ENCODE measurements at regions not wholly inside any gene's neighbourhood (a gene's known extent, or its start where the extent isn't known, plus 50 kb on each side); places are given as distances from the start of the nearest gene placed in this dataset.

GRCh38 chr3:115445559-115445958 lies 177.8 kb upstream of the GAP43 start:
- no peaks in the 10 kb centered on the region for H3K9me3 ChIP-seq
- H3K4me1 ChIP-seq = no peaks in the 10 kb centered on the region
- no peak overlapping the region for H3K27ac ChIP-seq
- no peak for TF ChIP-seq EP300 (IDR thresholded peaks at IDR 0.05)
- TF ChIP-seq POLR2A (IDR thresholded peaks at IDR 0.05) = no peak
- TF ChIP-seq POLR2AphosphoS5 (IDR thresholded peaks at IDR 0.05) = no peak
- TF ChIP-seq CTCF (IDR thresholded peaks at IDR 0.05) = no peak
- 88 to 97% methylated on average over 3 of the region's 3 CpGs for WGBS, 2 donors (ENCODE audit: low coverage in 1 of 2)
- H3K27me3 ChIP-seq = no peaks in the 10 kb centered on the region
- H3K4me3 ChIP-seq = no peak overlapping the region
- no peak for ATAC-seq
- no peaks in the 10 kb centered on the region for H3K36me3 ChIP-seq

GRCh38 chr3:115448851-115449250 lies 174.5 kb upstream of the GAP43 start:
- no peak for ATAC-seq
- Histone ChIP-seq H3K9me3 (no peaks in the 10 kb centered on the region), H3K4me3 (no peak overlapping the region), H3K36me3 (no peaks in the 10 kb centered on the region), H3K4me1 (no peaks in the 10 kb centered on the region), H3K27me3 (no peaks in the 10 kb centered on the region), H3K27ac (no peak overlapping the region)
- TF ChIP-seq POLR2AphosphoS5 (IDR thresholded peaks at IDR 0.05) (no peak), POLR2A (IDR thresholded peaks at IDR 0.05) (no peak), EP300 (IDR thresholded peaks at IDR 0.05) (no peak), CTCF (IDR thresholded peaks at IDR 0.05) (no peak)
- WGBS, 2 donors (ENCODE audit: low coverage in 1 of 2) = 11 to 26% methylated on average over 2 of the region's 2 CpGs

GRCh38 chr3:115450036-115450435 lies 173.3 kb upstream of the GAP43 start:
- Histone ChIP-seq H3K27ac (no peak overlapping the region), H3K36me3 (no peaks in the 10 kb centered on the region), H3K9me3 (peaks cover 0 to 7% (median 0%) of the 10 kb centered on the region in 3 donors), H3K27me3 (no peaks in the 10 kb centered on the region), H3K4me1 (no peaks in the 10 kb centered on the region), H3K4me3 (no peak overlapping the region)
- ATAC-seq = no peak
- 71 to 81% methylated on average over 4 of the region's 4 CpGs for WGBS, 2 donors (ENCODE audit: low coverage in 1 of 2)
- no peak for TF ChIP-seq CTCF (IDR thresholded peaks at IDR 0.05)
- no peak for TF ChIP-seq POLR2A (IDR thresholded peaks at IDR 0.05)
- no peak for TF ChIP-seq POLR2AphosphoS5 (IDR thresholded peaks at IDR 0.05)
- no peak for TF ChIP-seq EP300 (IDR thresholded peaks at IDR 0.05)

- Histone ChIP-seq H3K9me3 (peaks cover 0 to 3% (median 0%) of the 10 kb centered on the region in 3 donors), H3K36me3 (no peaks in the 10 kb centered on the region), H3K4me1 (no peaks in the 10 kb centered on the region), H3K4me3 (no peak overlapping the region), H3K27me3 (no peaks in the 10 kb centered on the region), H3K27ac (no peak overlapping the region)
- WGBS, 2 donors (ENCODE audit: low coverage in 1 of 2) = 62 to 72% methylated on average over 2 of the region's 2 CpGs
- ATAC-seq = no peak
- TF ChIP-seq POLR2AphosphoS5 (IDR thresholded peaks at IDR 0.05) (no peak), EP300 (IDR thresholded peaks at IDR 0.05) (no peak), CTCF (IDR thresholded peaks at IDR 0.05) (no peak), POLR2A (IDR thresholded peaks at IDR 0.05) (no peak)
Observed at GRCh38 chr3:115464036-115464435, 159.3 kb upstream of the GAP43 start.

GRCh38 chr3:115469649-115470048 lies 153.7 kb upstream of the GAP43 start:
- Histone ChIP-seq H3K36me3 (no peaks in the 10 kb centered on the region), H3K27me3 (no peaks in the 10 kb centered on the region), H3K27ac (no peak overlapping the region), H3K4me3 (no peak overlapping the region), H3K4me1 (no peaks in the 10 kb centered on the region), H3K9me3 (no peaks in the 10 kb centered on the region)
- no peak for ATAC-seq
- 41 to 45% methylated on average over 3 of the region's 3 CpGs for WGBS, 2 donors (ENCODE audit: low coverage in 1 of 2)
- TF ChIP-seq POLR2A (IDR thresholded peaks at IDR 0.05) (no peak), EP300 (IDR thresholded peaks at IDR 0.05) (no peak), POLR2AphosphoS5 (IDR thresholded peaks at IDR 0.05) (no peak)
